ENCODE measurements at regions not wholly inside any gene's neighbourhood (a gene's known extent, or its start where the extent isn't known, plus 50 kb on each side); places are given as distances from the start of the nearest gene placed in this dataset.

DNA sequence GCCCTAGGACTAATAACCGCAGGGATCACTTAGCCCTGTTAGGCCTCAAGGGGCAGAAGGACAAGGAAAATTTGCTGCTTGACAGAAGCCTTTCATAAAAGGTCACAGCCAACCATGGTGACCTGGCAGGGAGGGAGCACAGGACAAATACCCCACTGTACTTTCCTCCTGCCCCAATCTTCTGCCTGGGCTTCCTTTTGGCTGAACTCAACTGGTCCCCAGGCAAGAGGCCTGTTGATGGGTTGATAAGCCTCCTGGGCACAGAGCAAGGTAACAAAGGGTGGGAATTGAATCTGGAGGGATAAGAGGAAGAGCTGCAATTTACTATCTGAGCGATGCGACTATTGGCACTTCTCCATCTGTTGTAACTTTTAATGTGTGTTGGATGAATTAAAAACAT lies 392.9 kb downstream of the RASEF start:
- Histone ChIP-seq H4K20me1 (ENCODE audit: low read depth, low read length) (no peaks in the 10 kb centered on the region), H3K9me3 (ENCODE audit: insufficient read depth, low read length) (no peaks in the 10 kb centered on the region), H3K9me2 (replicated peaks; ENCODE audit: insufficient read depth, low read length) (no peaks in the 10 kb centered on the region), H3K9ac (ENCODE audit: low read length) (no peak overlapping the region), H3K4me2 (ENCODE audit: low read depth, low read length, poor library complexity, severe bottlenecking) (no peak overlapping the region), H3F3A (ENCODE audit: insufficient read depth) (no peaks in the 10 kb centered on the region), H3K79me2 (ENCODE audit: insufficient read depth, low read length) (no peaks in the 10 kb centered on the region), H3K36me3 (ENCODE audit: low read length) (no peaks in the 10 kb centered on the region), H3K27ac (ENCODE audit: low read depth, low read length) (no peak overlapping the region), H2AFZ (ENCODE audit: low read depth, low read length, severe bottlenecking) (no peak overlapping the region), H3K27me3 (ENCODE audit: low read length) (no peaks in the 10 kb centered on the region), H3K4me3 (ENCODE audit: insufficient read depth, low read length, poor library complexity, severe bottlenecking) (no peak overlapping the region)
- TF ChIP-seq, protein P1, sequence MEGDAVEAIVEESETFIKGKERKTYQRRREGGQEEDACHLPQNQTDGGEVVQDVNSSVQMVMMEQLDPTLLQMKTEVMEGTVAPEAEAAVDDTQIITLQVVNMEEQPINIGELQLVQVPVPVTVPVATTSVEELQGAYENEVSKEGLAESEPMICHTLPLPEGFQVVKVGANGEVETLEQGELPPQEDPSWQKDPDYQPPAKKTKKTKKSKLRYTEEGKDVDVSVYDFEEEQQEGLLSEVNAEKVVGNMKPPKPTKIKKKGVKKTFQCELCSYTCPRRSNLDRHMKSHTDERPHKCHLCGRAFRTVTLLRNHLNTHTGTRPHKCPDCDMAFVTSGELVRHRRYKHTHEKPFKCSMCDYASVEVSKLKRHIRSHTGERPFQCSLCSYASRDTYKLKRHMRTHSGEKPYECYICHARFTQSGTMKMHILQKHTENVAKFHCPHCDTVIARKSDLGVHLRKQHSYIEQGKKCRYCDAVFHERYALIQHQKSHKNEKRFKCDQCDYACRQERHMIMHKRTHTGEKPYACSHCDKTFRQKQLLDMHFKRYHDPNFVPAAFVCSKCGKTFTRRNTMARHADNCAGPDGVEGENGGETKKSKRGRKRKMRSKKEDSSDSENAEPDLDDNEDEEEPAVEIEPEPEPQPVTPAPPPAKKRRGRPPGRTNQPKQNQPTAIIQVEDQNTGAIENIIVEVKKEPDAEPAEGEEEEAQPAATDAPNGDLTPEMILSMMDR (IDR thresholded peaks at IDR 0.05; ENCODE audit: insufficient read depth, low read length, poor library complexity, severe bottlenecking) = no peak
- TF ChIP-seq EZH2phosphoT487 (conservative IDR thresholded peaks at IDR 0.05; ENCODE audit: low read length) = no peak

DNA sequence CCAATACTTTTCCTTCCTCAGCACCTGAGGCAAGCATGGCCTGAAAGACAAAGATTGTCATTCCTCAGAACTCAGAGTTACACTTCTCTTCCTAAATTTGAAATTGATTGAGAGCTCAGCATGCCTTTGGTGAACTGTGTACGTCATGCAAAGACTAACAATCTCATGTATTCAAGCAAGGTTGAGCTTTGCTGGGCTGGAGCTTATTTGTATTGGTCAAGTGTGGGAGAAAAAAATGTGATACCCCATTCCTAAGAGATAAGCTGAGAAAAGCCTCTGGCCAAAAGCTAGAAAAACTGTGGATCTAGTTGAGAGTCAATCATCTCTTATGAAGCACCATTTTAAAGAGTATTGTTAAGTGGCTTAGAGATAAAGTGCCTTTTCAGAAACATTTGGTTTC lies 392.2 kb downstream of the RASEF start:
- H3K4me3 ChIP-seq (ENCODE audit: insufficient read depth, low read length, poor library complexity, severe bottlenecking) = no peak overlapping the region
- no peak overlapping the region for H2AFZ ChIP-seq (ENCODE audit: low read depth, low read length, severe bottlenecking)
- H3K4me2 ChIP-seq (ENCODE audit: low read depth, low read length, poor library complexity, severe bottlenecking) = no peak overlapping the region
- H3K27ac ChIP-seq (ENCODE audit: low read depth, low read length) = no peak overlapping the region
- no peaks in the 10 kb centered on the region for H3K27me3 ChIP-seq (ENCODE audit: low read length)
- H3K9me2 ChIP-seq (replicated peaks; ENCODE audit: insufficient read depth, low read length) = no peaks in the 10 kb centered on the region
- no peaks in the 10 kb centered on the region for H3K79me2 ChIP-seq (ENCODE audit: insufficient read depth, low read length)
- H3K9me3 ChIP-seq (ENCODE audit: insufficient read depth, low read length) = no peaks in the 10 kb centered on the region
- no peaks in the 10 kb centered on the region for H4K20me1 ChIP-seq (ENCODE audit: low read depth, low read length)
- no peak overlapping the region for H3K9ac ChIP-seq (ENCODE audit: low read length)
- no peak for TF ChIP-seq EZH2phosphoT487 (conservative IDR thresholded peaks at IDR 0.05; ENCODE audit: low read length)
- TF ChIP-seq, protein P1 (IDR thresholded peaks at IDR 0.05; ENCODE audit: insufficient read depth, low read length, poor library complexity, severe bottlenecking) = no peak
- no peaks in the 10 kb centered on the region for H3K36me3 ChIP-seq (ENCODE audit: low read length)
- no peaks in the 10 kb centered on the region for H3F3A ChIP-seq (ENCODE audit: insufficient read depth)

DNA sequence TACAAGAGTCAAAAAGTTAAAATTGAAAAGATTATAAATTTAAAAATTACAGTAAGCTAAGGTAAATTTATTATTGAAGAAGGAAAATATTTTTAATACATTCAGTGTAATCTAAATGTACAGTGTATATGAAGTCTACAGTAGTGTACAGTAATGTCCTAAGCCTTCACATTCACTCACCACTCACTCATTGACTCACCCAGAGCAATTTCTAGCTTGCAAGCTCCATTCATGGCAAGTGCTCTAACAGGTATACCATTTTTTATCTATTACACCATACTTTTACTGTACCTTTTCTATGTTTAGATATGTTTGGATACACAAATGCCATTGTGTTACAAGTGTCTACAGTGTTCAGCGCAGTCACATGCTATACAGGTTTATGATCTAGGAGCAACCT lies 389.7 kb downstream of the RASEF start:
- Histone ChIP-seq H3K36me3 (ENCODE audit: low read length) (no peaks in the 10 kb centered on the region), H3F3A (ENCODE audit: insufficient read depth) (no peaks in the 10 kb centered on the region), H3K9me2 (replicated peaks; ENCODE audit: insufficient read depth, low read length) (no peaks in the 10 kb centered on the region), H3K79me2 (ENCODE audit: insufficient read depth, low read length) (no peaks in the 10 kb centered on the region), H3K4me2 (ENCODE audit: low read depth, low read length, poor library complexity, severe bottlenecking) (no peak overlapping the region), H3K27ac (ENCODE audit: low read depth, low read length) (no peak overlapping the region), H4K20me1 (ENCODE audit: low read depth, low read length) (no peaks in the 10 kb centered on the region), H3K4me3 (ENCODE audit: insufficient read depth, low read length, poor library complexity, severe bottlenecking) (no peak overlapping the region), H3K9me3 (ENCODE audit: insufficient read depth, low read length) (no peaks in the 10 kb centered on the region), H3K27me3 (ENCODE audit: low read length) (no peaks in the 10 kb centered on the region), H3K9ac (ENCODE audit: low read length) (no peak overlapping the region), H2AFZ (ENCODE audit: low read depth, low read length, severe bottlenecking) (no peak overlapping the region)
- TF ChIP-seq, protein P1 (IDR thresholded peaks at IDR 0.05; ENCODE audit: insufficient read depth, low read length, poor library complexity, severe bottlenecking) = no peak
- TF ChIP-seq EZH2phosphoT487 (conservative IDR thresholded peaks at IDR 0.05; ENCODE audit: low read length) = no peak
